ENCODE measurements at regions not wholly inside any gene's neighbourhood (a gene's known extent, or its start where the extent isn't known, plus 50 kb on each side); places are given as distances from the start of the nearest gene placed in this dataset.
"Not testable (repeated sequence)": the region's sequence is repeated elsewhere in the genome, so short reads cannot be mapped to it uniquely, and the experiment has no call there.

DNA sequence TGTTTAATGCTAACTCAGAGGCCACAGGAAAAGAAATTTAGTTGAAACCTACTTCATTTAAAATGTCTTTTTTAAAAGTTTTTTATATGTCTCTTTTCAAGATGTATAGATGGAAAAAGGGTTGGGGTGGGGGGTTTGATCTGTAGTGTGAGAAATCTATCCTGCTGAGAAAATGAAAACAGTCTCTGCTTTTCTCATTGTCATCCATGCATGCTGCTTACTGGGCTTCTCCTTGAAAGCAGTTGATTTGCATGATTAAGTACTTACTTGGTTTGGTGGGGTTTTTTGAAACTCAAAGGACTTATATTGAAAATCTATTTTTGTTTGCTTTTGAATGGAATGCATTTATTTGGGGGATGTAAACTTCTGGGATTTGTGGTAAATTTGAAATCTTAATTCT, 313.6 kb upstream of the DKK2 start:
- intact Hi-C loops (cut with DNase I), result no loop called here
- ATAC-seq, result no peak
- DNase-seq (ENCODE audit: missing footprints), result no peak

GRCh38 chr4:107349266-107349665, 313.2 kb upstream of the DKK2 start:
- intact Hi-C loops (cut with DNase I), result no loop called here
- ATAC-seq (no peak), DNase-seq (ENCODE audit: missing footprints) (no peak)

GRCh38 chr4:107348188-107349050, 312.3 kb upstream of the DKK2 start:
- intact Hi-C loops (cut with DNase I), result no loop called here
- ATAC-seq (no peak), DNase-seq (ENCODE audit: missing footprints) (no peak)

GRCh38 chr4:107333518-107333917, 297.4 kb upstream of the DKK2 start:
- intact Hi-C loops (cut with DNase I), result no loop called here
- DNase-seq (ENCODE audit: missing footprints) (no peak), ATAC-seq (no peak)

- DNase-seq (ENCODE audit: missing footprints); ATAC-seq; intact Hi-C loops (cut with DNase I): not testable (repeated sequence)
Measured at GRCh38 chr4:107332656-107333055, 296.5 kb upstream of the DKK2 start.

DNA sequence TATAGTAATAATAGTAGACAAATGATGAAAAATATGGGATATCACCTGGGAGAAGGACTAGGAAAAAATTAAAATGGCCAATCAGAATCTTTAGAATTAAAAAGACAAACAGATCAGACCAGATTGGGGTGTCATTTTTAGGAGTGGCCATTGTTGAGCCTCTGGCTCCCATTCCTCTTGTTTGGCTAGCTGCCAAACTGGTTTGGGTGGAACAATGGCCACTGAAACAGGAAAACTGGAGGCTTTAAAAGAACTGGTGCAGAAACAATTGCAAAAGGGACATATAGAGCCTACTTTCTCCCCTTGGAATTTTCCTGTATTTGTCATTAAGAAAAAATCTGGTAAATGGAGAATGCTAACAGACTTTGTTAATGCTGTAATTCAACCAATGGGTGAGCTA, 294.8 kb upstream of the DKK2 start:
- no peak for DNase-seq (ENCODE audit: missing footprints)
- ATAC-seq, result no peak
- intact Hi-C loops (cut with DNase I), result no loop called here

GRCh38 chr4:107319386-107319785, 283.3 kb upstream of the DKK2 start:
- intact Hi-C loops (cut with DNase I), result no loop called here
- no peak for ATAC-seq
- DNase-seq (ENCODE audit: missing footprints), result no peak

- ATAC-seq (no peak), DNase-seq (ENCODE audit: missing footprints) (no peak)
- intact Hi-C loops (cut with DNase I), result no loop called here
Measured at GRCh38 chr4:107318078-107318477, 282.0 kb upstream of the DKK2 start.

- no peak for DNase-seq (ENCODE audit: missing footprints)
- no peak for ATAC-seq
- intact Hi-C loops (cut with DNase I), result no loop called here
Measured at GRCh38 chr4:107317611-107318010, 281.5 kb upstream of the DKK2 start.

- no peak for ATAC-seq
- intact Hi-C loops (cut with DNase I), result no loop called here
- no peak for DNase-seq (ENCODE audit: missing footprints)
Measured at GRCh38 chr4:107315584-107315983, 279.5 kb upstream of the DKK2 start.

DNA sequence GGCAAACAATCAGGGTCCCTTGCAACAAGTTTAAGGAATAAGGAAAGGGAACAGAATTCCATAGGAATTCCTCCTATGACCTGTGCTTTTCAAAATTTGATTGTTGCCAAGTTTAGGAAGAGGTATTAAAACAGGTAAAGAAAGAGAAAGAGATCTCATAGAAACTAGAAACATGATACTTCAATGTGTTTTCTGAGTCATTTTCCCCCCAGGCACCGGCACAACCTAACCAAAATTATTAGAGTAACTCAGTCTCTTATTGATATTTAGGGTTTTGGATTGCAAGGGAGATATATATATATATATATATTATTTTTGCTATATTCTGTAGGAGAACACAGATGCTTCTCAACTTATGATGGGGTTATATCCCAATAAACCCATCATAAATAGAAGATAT, 278.0 kb upstream of the DKK2 start:
- ATAC-seq (no peak), DNase-seq (ENCODE audit: missing footprints) (no peak)
- intact Hi-C loops (cut with DNase I), result no loop called here

DNA sequence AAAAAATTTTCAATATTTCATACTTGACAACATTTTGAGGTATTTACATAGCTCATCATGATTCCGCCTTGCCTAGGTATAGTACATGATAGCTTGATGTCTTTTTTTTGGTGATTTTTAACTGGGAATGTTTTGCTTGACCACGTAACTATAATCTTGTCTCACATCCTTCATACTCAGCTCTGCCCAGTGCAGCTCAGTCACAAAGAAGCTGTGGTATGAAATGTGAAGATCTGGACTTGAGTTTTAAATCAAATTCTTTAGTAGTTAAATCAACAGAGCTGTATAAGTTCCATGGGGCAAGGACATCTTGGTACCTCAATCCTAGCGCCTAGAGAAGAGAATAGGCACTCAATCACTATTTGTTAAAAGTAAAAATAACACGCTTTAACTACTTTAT, 276.3 kb upstream of the DKK2 start:
- ATAC-seq, result no peak
- DNase-seq (ENCODE audit: missing footprints), result no peak
- intact Hi-C loops (cut with DNase I), result no loop called here

- intact Hi-C loops (cut with DNase I), result no loop called here
- ATAC-seq, result no peak
Measured at GRCh38 chr4:107304699-107305286, 268.7 kb upstream of the DKK2 start.

DNA sequence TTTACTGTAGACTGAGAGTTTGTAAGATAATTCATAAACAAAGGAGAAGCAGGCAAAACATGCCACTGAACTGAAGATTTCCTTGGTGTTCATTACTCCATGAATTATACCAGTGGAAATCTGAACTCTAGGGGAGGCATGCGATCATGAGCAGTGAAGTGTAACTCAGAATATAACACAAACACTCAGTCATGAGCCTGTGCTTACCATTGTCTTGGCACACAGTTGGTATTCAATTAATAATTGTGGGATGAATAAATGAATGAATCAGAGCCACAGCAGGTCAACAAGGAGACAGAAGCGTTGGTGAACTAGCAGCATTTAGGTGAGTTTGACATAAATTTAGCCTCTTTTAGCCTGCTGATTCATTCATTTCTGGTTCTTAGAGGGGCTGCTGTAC, 263.5 kb upstream of the DKK2 start:
- ATAC-seq (no peak), DNase-seq (ENCODE audit: missing footprints) (no peak)
- intact Hi-C loops (cut with DNase I), result no loop called here

More at GRCh38 chr4:107304699-107305286, 268.7 kb upstream of the DKK2 start:
- DNase-seq (ENCODE audit: missing footprints), result no peak

- ATAC-seq, result no peak
- no peak for DNase-seq (ENCODE audit: missing footprints)
- intact Hi-C loops (cut with DNase I), result no loop called here
Measured at GRCh38 chr4:107292979-107293378, 256.9 kb upstream of the DKK2 start.

GRCh38 chr4:107283587-107284559, 247.8 kb upstream of the DKK2 start:
- no peak for ATAC-seq
- no peak for DNase-seq (ENCODE audit: missing footprints)
- intact Hi-C loops (cut with DNase I), result no loop called here

GRCh38 chr4:107279733-107280132, 243.6 kb upstream of the DKK2 start:
- no peak for DNase-seq (ENCODE audit: missing footprints)
- intact Hi-C loops (cut with DNase I), result no loop called here
- ATAC-seq, result no peak

GRCh38 chr4:107278791-107279483, 242.8 kb upstream of the DKK2 start:
- no peak for DNase-seq (ENCODE audit: missing footprints)
- intact Hi-C loops (cut with DNase I), result no loop called here
- no peak for ATAC-seq

DNA sequence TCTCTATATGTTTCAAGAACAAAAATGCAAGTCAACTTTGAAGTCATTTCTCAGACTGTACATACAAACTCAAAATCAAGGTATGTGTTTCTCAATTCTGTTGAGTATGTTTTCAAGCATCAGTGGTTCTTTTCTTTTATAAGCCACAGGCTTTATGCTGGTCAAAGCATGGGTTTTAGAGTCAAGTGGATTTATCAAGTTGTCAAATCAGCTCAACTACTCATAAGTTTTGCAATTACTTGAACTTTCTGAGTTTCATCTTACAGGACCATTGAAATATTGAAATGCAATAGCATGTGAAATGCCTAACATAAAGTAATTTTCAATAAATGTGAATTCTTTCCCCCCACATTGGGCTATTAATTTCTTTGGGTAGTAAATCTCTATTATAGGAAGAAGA, 239.9 kb upstream of the DKK2 start:
- intact Hi-C loops (cut with DNase I), result no loop called here
- DNase-seq (ENCODE audit: missing footprints) (no peak), ATAC-seq (no peak)

All from Right ventricle myocardium inferior (tissue), 1 donor.